Inflammatory macrophage treated with lipopolysaccharide for 1 hour (primary cell): ENCODE measurements at regions not wholly inside any gene's neighbourhood (a gene's known extent, or its start where the extent isn't known, plus 50 kb on each side); places are given as distances from the start of the nearest gene placed in this dataset.
"Not testable (repeated sequence)": the region's sequence is repeated elsewhere in the genome, so short reads cannot be mapped to it uniquely, and the experiment has no call there.

Source experiments
- DNase-seq, 2 donors: peaks; one replicate each; pipeline ENCODE4 v3.0.0-alpha.2; 2020 to 2022

DNA sequence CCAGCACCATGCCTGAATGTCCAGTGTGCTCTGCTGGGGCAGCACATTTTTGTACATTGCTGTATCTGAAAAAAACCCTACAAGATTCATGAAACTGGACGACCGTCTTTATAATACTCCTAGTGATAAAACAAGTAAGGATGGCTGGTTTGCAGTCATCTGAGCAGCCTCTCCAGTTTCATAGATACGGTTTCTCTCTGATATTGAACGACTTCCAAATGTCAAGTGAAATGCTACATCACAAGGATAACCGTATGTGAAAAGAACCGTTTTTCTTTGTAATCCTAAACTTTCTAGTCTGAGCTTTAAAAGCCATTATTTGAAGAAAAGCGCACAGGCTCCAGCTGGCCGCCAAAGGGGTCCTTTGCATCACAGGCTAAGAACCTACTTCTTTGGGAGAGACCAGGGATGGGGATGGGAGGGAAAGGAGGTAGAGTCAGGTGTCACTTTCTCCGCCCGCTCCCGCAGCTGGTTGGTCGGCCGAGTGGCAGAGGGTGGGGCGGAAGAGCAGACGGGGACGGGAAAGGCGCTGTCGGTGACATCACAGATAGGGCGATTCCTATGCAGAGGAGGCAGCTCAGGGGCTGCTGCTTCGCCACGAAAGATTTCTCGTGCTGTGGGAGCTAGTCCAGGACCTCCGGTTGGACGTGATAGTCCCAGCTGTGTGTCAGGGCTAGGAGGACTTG, 180.4 kb upstream of the NOTCH2NLA start:
- not testable (repeated sequence) for DNase-seq

DNA sequence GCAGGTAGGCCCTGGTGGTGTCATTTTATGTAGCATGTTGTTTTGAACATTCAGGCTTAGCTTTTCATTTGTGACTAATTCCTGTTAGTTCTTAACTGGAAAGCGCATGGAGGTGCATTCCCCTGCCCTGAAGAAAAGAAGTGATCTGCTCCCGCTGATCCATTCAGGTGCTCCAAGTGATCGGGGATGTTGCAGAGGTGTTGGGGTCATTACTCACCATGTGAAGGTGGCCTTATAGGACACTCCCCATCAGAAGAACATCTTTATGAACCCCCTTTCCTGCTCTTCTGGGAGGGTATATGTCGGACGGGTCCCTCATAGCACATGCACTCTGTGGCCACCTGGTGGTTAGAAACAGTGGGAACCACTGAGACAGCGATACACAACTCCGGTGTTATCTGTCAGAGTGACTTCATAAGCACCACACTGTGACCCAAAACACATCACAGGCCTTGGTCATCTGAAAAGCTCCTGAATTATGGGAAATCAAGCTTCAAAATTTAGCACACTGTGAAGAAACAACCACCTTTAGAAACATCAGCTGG, 172.5 kb upstream of the NOTCH2NLA start:
- DNase-seq = peak in 1 of 2 donors; percentile 2

DNA sequence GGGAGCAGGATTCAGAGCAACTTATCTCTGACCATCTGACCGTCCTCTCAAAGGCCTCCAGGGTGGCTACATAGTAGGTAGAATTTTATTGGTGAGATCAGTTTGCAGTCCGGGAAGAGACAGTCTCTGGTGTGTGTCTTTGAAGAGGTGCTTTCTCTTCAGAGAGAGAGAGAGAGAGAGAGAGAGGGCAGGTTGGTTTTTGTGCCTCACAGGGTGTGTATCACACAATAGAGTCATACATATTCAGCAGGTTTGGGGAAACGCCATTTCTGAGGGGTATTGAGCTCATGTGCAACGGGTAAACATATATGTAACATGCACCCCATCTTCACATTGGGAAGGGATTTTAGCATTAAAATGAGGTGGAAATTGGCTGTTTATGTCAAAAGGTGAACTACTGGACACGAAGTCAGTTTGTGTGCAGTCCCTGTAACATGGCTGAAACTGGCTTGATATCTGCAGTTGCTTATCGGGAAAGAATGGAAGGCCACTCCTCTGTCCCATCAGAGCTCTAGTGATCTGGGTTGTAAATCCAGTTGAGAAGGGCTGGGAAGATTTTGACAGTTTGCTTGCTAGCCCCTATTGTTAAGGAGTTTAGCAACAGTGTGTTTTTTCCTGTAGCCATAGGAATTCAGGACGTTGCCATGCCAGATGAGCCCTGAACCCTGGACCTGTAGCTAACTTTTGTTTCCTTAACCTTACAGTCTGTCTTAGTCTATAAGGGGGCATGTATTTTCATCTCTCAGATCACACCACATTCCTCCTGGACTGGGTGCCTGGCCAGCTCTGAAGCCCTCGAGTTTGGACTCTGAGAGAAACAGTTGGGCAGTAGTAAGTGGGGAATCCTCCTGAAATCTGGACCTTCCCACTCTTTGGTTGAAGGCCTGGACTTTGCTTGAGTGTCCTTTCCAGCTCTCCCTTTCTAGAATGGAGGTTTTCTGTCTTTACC, 171.6 kb upstream of the NOTCH2NLA start:
- not testable (repeated sequence) for DNase-seq

DNA sequence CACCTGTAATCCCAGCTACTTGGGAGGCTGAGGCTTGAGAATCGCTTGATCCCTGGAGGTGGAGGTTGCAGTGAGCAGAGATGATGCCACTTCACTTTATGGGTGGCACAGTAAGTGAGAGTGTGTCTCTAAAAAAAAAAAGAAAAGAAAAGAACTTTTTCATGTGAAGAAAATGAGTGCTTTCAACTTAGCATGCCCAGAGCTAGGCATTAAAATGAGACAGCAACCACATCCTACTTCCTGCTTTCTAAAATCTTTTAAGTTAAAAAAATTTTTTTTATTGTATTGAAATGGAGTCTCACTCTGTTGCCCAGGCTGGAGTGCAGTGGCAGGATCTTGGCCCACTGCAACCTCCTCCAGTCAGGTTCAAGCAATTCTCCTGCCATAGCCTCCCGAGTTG, 170.4 kb upstream of the NOTCH2NLA start:
- DNase-seq = not testable (repeated sequence)

DNA sequence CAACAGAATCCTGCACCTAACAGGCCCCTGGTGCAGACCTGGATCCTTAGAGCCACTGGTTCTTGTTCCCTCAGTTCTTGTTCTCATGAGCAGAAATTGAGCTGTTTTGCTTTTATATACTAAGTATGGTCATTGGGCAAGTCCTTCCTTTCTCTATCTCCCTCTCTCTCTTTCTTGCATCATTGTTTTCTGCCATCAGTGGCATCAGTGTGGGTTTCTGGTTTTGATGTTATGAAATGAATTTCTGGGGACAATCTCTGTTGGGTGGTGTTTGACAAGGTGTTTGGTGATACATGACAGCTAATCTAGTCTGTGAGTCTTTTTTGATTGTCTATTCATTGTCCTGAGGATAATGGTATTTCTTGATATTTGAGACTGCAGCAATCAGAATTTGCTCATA, 168.0 kb upstream of the NOTCH2NLA start:
- DNase-seq = not testable (repeated sequence)

DNA sequence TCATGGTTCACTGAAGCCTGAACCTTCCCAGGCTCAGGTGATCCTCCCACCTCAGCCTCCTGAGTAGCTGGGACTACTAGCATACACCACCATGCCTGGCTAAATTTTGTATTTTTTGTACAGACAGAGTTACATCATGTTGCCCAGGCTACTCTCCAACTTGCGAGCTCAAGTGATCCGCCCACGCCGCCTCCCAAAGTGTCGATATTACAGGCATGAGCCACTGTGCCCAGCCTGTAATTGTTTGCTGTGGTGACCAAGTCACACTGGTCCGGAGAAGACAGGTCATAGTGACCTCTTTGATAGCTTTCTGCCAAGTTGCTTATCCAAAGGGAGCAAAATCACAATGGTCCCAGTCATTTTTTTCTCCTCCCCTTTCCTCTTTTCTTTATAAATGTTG, 167.4 kb upstream of the NOTCH2NLA start:
- DNase-seq = not testable (repeated sequence)

DNA sequence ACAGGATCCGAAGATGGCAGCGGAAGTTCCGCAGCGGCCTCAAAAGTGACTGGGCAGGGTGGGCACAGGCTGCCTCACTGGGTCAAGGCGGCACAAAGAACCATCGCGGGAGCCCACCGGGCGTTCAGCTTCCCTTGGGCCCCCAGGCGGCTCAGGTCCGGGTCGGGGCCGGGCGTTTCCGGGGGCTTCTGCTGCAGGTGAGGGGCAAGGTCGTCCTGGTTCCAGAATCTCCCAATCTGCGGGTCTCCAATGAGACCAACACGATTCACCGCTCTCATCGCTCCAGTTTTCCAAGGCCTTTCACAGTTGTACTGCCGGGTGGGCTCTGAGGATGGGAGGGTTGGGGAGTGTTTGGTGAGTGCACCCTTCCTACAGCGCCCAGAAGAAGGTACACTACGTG, 165.0 kb upstream of the NOTCH2NLA start:
- DNase-seq = not testable (repeated sequence)

DNA sequence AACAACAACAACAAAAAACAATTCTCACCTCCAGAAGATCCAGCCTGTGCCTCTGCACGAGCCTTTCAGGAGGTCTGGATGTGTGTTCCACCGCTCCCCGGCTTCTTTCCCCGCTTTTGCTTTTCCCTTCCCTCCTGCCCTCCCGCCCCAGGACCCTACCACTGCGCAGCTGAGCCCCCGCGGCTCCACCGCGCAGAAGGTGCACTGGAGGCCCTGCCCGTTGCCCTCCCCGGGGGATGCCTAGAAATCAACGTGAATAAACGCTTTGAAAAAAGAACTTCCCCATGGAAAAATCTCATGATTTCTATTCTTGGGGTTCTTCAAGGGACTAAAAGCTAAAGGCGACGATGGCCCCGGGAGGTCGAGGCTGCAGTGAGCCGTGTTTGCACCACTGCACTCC, 164.3 kb upstream of the NOTCH2NLA start:
- not testable (repeated sequence) for DNase-seq

DNA sequence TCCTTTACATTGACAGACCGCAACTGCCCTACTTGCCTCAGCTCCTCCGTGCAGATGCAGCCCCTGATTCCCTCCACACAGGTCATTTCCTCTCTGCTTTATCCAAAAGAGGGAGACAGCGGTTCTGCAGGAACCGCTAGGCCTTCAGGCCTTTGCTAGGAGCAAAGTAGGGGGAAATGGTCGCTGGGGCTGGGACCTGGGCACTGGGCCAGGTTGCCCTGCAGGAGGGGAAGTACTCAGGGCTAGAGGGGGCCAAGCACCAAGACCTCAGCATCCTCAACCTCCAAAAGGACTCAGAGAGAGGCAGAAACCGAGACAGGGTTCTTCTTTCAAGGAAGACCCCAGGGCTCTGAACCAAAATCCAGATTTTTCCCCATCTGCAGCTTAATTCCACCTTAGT, 160.4 kb upstream of the NOTCH2NLA start:
- not testable (repeated sequence) for DNase-seq

DNA sequence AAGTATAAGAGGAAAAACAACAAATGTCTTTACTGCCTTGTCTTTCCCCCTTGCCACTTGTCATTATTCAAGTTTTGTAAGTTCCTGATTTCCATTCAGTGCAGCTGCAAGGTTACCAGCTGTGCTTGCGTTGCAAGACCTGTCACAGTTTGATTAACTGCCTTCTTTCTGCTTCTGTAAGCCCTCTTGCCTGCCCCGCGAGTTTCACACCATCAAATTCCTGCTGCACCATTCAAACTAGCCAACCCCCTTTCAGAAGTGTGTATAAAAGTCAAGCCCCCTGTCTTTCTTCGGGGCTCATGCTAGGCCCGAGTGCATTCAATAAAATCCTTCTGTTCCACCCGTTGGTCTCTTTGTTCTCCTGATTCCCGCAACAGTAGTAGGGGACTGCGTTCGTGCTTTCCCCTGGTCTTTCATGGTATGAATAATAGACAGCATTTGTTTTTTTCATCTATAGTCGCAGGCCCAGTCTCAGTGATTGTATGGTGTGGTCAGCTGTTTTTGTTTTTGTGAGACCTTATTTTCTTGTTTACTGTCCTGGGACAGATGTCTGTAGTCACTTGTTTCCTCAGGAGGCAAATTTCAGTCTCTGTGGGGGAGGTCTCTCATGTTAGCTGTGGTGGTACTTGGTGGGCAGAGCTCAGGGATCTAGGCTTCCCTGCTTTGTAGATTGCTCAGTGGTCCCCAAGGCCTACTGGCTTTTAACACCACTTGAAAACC, 159.1 kb upstream of the NOTCH2NLA start:
- DNase-seq = peak; percentile 28 to 29

DNA sequence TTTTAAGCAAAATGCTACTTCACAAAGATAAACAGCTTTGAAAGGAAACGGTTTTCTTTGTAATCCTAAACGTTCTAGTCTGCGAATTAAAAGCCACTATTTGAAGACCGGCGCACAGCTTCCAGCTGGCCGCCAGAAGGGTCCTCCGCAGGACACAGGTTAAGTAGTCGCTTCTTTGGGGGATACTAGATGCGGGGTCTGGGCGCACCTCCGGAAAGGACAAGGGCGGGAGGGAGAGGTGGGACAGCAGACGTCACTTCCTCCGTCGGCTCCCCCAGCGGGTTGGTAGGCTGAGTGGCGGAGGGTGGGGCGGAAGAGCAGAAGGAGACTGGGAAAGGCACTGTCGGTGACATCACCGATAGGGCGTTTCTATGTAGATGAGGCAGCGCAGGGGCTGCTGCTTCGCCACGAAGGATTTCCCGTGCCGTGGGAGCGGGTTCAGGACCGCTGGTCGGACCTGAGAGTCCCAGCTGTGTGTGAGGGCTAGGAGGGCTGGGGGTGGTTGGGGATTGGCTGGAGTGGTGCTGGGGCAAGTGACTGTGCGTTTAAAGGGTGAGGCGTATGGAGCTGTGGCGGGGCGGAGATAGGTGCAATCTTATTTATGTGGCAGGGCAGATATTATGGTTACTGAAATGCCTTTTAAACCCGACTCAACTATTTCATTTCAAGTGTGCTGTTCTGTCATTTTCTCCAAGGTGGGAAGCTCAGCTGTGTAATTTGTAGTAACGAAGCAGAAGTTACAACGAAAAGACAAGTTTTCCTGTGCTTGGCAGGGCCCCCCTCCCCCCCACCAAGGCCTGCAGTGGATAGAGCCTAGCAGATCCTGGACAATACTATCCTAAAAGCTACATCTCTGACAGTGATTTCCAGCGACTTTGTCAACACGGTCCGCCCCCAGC, 158.3 kb upstream of the NOTCH2NLA start:
- DNase-seq = peak; percentile 91 to 95

DNA sequence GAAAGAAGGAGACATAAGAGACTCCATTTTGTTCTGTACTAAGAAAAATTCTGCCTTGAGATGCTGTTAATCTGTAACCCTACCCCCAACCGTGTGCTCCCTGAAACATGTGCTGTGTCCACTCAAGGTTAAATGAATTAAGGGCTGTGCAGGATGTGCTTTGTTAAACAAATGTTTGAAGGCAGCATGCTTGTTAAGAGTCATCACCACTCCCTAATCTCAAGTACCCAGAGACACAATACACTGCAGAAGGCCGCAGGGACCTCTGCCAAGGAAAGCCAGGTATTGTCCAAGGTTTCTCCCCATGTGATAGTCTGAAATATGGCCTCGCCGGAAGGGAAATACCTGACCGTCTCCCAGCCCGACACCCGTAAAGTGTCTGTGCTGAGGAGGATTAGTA, 152.4 kb upstream of the NOTCH2NLA start:
- DNase-seq = not testable (repeated sequence)

DNA sequence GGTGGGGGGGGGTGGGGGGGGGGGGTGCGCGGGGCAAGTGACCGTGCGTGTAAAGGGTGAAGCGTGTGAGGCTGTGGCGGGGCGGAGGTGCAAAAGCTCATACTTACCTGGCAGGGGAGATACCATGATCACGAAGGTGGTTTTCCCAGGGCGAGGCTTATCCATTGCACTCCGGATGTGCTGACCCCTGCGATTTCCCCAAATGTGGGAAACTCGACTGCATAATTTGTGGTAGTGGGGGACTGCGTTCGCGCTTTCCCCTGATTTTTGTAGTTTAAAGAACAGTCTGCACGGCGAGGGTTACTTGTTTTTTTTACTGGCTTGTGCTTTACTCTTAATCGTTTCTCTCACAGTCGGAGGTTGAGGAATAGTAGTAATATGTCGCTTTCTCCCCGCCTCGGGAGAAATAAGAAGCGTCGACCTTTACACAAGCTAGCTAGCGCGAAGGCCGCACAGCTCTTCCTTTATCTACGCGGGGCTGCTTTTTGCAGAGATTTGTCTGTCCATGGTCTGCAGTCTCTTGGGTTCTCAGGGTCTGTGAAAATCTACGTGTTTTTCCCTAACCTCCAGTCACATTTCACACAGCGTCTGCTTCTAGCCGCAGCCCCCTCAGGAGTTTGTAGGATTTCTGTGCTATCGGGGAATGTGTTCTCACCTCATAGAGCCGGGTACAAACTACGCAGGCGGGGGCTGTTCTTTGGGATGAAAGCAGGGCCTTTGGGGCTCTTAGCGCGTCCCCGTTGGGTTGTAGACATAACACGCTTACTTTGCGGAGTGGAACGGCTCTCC, 148.1 kb upstream of the NOTCH2NLA start:
- DNase-seq = peak; percentile 97 to 98

DNA sequence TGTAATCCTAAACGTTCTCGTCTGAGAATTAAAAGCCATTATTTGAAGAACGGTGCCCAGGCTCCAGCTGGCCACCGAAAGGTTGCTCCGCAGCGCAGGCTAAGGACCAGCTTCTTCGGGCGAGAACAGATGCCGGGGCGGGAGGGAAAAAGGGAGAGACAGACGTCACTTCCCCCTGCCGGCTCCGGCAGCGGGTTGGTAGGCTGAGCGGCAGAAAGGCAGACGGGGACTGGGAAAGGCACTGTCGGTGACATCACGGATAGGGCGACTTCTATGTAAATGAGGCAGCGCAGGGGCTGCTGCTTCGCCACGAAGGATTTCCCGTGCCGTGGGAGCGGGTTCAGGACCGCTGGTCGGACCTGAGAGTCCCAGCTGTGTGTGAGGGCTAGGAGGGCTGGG, 147.5 kb upstream of the NOTCH2NLA start:
- peak; percentile 65 to 67 for DNase-seq

DNA sequence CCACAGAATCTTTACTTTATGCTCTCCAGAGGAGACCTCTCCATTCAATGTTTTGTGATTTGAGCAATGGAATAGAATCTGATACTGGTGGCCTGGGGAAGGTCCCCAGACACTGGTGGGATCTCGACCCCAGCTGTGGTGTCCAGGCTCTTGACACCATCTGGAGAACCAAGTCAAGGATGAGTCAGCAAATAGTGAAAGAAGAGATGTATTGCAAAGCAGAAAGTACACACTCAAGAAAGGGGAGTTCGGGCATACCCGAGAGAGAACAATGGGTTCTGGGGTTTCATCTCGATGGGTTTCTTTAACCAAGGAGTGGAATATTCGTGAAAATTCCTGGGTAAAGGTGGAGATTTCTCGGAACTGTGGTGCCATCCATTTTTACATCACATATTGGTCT, 146.3 kb upstream of the NOTCH2NLA start:
- not testable (repeated sequence) for DNase-seq

DNA sequence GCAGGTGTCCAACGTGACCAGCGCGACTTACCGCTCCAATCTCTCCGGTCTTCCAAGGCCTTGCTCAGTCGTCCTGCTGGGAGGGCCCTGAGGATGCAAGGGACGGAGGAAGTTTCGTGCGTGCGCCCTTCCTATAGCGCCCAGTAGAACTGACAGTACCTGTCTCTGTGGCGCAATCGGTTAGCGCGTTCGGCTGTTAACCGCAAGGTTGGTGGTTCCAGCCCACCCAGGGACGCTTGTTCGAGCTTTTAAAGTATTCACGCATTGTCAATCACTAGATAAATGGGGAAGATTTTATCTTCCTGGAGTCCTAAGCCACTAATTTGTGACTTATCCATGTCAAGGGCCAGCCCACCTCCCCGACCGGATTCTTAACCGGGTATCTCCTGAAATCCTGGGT, 141.1 kb upstream of the NOTCH2NLA start:
- DNase-seq = not testable (repeated sequence)

DNA sequence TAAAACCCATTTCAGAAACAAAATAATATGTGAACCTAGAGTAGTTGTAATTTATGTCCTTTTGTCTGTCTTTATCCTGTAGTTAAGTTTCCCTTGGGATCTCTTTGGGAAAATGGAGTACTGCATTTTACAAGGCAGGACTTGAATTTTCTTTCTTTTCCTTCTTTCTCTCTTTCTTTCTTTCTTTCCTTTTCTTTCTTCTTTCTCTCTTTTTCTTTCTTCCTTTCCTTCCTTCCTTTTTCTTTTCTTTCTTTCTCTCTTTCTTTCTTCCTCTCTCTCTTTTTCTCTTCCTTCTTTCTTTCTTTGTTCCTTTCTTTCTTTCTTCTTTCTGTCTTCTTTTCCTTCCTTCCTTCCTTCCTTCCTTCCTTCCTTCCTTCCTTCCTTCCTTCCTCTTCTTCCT, 126.6 kb upstream of the NOTCH2NLA start:
- not testable (repeated sequence) for DNase-seq

DNA sequence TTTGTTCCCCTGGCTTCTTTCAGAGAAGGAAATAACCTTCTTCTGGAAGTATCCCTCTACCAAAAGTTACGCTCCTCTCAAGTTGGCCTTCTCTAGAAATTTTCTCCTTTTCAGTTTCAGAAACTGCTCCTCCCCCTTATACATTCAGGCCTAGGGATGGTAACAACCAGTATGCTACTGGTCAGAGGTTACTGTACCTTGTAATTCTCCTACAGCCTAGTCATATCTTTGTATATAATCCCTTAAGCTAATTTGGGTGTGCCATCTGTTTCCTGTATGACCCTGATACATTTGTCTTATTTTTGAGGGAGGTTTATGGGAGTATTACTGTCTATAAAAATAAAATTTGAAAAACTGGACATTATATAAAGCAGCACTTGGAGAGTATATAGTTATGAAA, 98.0 kb upstream of the NOTCH2NLA start:
- not testable (repeated sequence) for DNase-seq

DNA sequence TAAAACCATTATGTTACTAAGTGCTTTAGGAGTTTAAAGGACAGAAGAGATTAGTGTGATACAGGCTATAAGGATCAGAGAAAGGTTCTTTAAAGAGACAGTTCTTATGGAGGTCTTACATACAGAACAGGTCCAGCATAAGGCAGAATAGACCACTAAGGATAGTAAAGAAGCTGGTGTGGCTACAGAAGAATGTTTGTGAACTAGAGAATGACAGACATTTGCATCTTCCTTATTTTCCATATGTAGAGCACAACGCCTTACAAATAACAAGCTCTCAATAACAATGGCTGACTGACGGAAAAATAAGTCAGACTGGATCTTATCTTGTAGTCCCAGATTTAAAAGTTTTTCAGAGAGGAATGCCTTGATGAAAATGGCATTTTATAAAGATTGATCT, 95.6 kb upstream of the NOTCH2NLA start:
- DNase-seq = peak in 1 of 2 donors; percentile 0

DNA sequence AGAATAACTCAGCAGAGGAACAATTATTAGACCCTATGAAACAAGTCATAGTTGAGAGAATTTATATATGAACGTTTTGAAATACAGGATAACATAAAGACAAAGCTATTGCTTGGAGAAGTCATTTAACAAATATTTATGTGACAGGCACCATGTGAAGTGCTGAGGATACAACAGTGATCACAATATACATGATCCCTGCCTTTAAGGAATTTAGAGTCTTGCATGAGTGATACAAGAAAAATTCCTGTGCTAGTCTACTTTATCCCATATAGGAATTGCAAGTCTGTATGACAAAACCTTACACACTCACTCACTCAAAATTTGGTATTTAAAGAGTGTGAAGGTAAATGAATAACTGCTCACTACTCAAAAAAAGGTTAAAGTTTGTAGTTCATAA, 94.5 kb upstream of the NOTCH2NLA start:
- not testable (repeated sequence) for DNase-seq

DNA sequence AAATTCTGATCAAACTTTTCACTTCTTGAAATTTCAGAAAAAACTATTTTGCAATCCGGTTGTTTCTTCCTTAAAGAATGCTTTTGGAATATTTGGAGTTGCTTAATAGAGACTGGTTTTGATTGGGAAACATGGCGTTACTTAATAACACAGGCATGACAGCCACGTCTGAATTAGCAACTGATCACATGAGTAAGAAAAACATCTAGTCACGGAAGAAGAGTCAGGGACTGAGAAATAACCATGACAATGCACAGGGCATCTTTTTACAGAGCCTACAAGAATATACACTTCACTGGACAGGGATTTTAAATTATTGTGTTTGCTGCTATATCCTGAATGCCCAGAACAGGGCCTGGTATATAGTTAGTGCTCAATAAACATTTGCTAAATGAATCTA, 94.1 kb upstream of the NOTCH2NLA start:
- not testable (repeated sequence) for DNase-seq
